ENCODE measurements at regions not wholly inside any gene's neighbourhood (a gene's known extent, or its start where the extent isn't known, plus 50 kb on each side); places are given as distances from the start of the nearest gene placed in this dataset.
"Not testable (repeated sequence)": the region's sequence is repeated elsewhere in the genome, so short reads cannot be mapped to it uniquely, and the experiment has no call there.

DNA sequence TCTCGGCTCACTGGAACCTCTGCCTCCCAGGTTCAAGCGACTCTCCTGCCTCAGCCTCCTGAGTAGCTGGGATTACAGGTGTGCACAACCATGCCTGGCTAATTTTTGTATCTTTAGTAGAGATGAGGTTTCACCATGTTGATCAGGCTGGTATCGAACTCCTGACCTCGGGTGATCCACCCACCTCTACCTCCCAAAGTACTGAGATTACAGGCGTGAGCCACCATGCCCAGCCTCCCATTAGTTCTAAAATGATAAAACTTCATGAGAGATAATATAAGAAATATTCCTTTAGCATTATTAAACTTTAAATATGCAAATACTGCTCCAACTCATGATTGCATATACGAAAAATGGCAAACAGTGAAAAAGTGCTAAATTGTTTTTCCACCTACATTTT, 793.6 kb upstream of the CDH10 start:
- TF ChIP-seq, protein P1, sequence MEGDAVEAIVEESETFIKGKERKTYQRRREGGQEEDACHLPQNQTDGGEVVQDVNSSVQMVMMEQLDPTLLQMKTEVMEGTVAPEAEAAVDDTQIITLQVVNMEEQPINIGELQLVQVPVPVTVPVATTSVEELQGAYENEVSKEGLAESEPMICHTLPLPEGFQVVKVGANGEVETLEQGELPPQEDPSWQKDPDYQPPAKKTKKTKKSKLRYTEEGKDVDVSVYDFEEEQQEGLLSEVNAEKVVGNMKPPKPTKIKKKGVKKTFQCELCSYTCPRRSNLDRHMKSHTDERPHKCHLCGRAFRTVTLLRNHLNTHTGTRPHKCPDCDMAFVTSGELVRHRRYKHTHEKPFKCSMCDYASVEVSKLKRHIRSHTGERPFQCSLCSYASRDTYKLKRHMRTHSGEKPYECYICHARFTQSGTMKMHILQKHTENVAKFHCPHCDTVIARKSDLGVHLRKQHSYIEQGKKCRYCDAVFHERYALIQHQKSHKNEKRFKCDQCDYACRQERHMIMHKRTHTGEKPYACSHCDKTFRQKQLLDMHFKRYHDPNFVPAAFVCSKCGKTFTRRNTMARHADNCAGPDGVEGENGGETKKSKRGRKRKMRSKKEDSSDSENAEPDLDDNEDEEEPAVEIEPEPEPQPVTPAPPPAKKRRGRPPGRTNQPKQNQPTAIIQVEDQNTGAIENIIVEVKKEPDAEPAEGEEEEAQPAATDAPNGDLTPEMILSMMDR (IDR thresholded peaks at IDR 0.05) = not testable (repeated sequence)
- not testable (repeated sequence) for TF ChIP-seq POLR2A, POLR2AphosphoS5, EP300 (IDR thresholded peaks at IDR 0.05)
